ENCODE measurements at regions not wholly inside any gene's neighbourhood (a gene's known extent, or its start where the extent isn't known, plus 50 kb on each side); places are given as distances from the start of the nearest gene placed in this dataset.

DNA sequence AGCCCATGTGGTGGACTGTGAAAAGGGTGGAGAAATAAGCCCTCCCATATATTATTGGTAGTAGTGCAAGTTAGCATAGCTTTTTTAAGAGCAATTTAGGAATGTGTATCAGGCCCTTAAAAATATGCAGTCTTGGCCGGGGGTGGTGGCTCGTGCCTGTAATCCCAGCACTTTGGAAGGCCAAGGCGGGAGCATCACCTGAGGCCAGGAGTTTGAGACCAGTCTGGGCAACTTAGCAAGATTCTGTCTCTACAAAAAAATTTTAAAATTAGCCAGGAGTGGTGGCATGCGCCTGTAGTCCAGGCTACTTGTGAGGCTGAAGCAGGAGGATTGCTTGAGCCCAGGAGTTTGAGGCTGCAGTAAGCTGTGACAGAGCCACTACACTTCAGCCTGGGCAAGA, 64.2 kb upstream of the BCAT1 start:
- dilution Hi-C loops (cut with MboI; ENCODE audit: extremely low pct_ligation_motif_present, low sequenced_read_pairs), result no loop called here
- no peak for DNase-seq (ENCODE audit: low read depth, low spot score)
- FAIRE-seq, result no peak
- Histone ChIP-seq H3K4me3 (ENCODE audit: control insufficient read depth in 2 of 3, extremely low read depth in 1 of 3, insufficient read depth in 2 of 3, low read depth in 1 of 3, low read length in 3 of 3) (no peak overlapping the region), H3K4me2 (ENCODE audit: control insufficient read depth, extremely low read depth, insufficient read depth, low read depth, low read length) (no peak overlapping the region), H3K9me3 (ENCODE audit: control insufficient read depth, low read depth, low read length) (no peaks in the 10 kb centered on the region), H3K9ac (ENCODE audit: control insufficient read depth, extremely low read depth, insufficient read depth, low read length) (no peak overlapping the region), H3K4me1 (ENCODE audit: control insufficient read depth, extremely low read depth, insufficient read depth, low read length) (no peaks in the 10 kb centered on the region), H3K36me3 (ENCODE audit: control insufficient read depth in 2 of 2, extremely low read depth in 1 of 2, insufficient read depth in 2 of 2, low read length in 2 of 2) (no peaks in the 10 kb centered on the region), H3K27me3 (ENCODE audit: control insufficient read depth, extremely low read depth, insufficient read depth, low read length) (no peaks in the 10 kb centered on the region), H3K27ac (ENCODE audit: control insufficient read depth, insufficient read depth, low read length) (no peak overlapping the region), H2AFZ (ENCODE audit: control insufficient read depth, low read length) (no peak overlapping the region), H3K9me1 (ENCODE audit: control insufficient read depth, extremely low read depth, insufficient read depth, low read length) (no peaks in the 10 kb centered on the region), H4K20me1 (ENCODE audit: control insufficient read depth, extremely low read depth, insufficient read depth, low read length) (no peaks in the 10 kb centered on the region), H3K79me2 (ENCODE audit: control insufficient read depth, insufficient read depth, low read length) (no peaks in the 10 kb centered on the region)
- TF ChIP-seq, protein P1, sequence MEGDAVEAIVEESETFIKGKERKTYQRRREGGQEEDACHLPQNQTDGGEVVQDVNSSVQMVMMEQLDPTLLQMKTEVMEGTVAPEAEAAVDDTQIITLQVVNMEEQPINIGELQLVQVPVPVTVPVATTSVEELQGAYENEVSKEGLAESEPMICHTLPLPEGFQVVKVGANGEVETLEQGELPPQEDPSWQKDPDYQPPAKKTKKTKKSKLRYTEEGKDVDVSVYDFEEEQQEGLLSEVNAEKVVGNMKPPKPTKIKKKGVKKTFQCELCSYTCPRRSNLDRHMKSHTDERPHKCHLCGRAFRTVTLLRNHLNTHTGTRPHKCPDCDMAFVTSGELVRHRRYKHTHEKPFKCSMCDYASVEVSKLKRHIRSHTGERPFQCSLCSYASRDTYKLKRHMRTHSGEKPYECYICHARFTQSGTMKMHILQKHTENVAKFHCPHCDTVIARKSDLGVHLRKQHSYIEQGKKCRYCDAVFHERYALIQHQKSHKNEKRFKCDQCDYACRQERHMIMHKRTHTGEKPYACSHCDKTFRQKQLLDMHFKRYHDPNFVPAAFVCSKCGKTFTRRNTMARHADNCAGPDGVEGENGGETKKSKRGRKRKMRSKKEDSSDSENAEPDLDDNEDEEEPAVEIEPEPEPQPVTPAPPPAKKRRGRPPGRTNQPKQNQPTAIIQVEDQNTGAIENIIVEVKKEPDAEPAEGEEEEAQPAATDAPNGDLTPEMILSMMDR (optimal IDR thresholded peaks at IDR 0.05 in 1 of 3, IDR thresholded peaks at IDR 0.05 in 1 of 3, conservative IDR thresholded peaks at IDR 0.05 in 1 of 3; ENCODE audit: extremely low read depth in 1 of 3, insufficient read depth in 2 of 3, low read length in 3 of 3), result no peak
- no peak for TF ChIP-seq EZH2 (IDR thresholded peaks at IDR 0.05; ENCODE audit: low read length)

DNA sequence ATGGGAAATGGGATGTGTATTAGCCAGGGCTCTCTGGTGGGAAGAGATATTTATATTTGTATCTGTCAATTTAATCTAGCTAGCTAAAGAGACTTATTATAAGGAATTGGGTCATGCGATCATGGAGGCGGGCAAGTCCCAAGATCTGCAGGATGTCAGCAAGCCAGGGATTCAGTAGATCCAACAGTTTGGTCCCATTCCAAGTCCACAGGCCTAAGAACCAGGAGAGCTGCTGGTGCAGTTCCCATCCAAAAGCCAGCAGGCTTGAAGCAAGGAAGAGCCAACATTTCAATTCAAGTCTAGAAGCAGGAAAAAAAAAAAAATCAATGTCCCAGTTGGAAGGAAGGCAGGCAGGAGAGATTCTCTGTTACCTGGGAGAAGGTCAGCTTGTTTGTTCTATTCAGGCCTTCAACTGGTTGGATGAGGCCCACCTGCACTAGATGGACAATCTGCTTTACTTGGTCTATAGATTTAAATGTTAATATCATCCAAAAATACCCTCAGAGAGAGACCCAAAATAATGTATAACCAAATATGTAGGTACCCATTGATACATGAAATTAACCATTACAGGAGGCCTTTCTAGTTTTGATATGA, 60.7 kb upstream of the BCAT1 start:
- FAIRE-seq (no peak), DNase-seq (ENCODE audit: low read depth, low spot score) (no peak)
- no peak overlapping the region for H3K4me3 ChIP-seq (ENCODE audit: control insufficient read depth in 2 of 3, extremely low read depth in 1 of 3, insufficient read depth in 2 of 3, low read depth in 1 of 3, low read length in 3 of 3)
- no peaks in the 10 kb centered on the region for H3K36me3 ChIP-seq (ENCODE audit: control insufficient read depth in 2 of 2, extremely low read depth in 1 of 2, insufficient read depth in 2 of 2, low read length in 2 of 2)
- H3K9me3 ChIP-seq (ENCODE audit: control insufficient read depth, low read depth, low read length), result no peaks in the 10 kb centered on the region
- no peak overlapping the region for H2AFZ ChIP-seq (ENCODE audit: control insufficient read depth, low read length)
- no peaks in the 10 kb centered on the region for H4K20me1 ChIP-seq (ENCODE audit: control insufficient read depth, extremely low read depth, insufficient read depth, low read length)
- dilution Hi-C loops (cut with MboI; ENCODE audit: extremely low pct_ligation_motif_present, low sequenced_read_pairs), result no loop called here
- no peak for TF ChIP-seq EZH2 (IDR thresholded peaks at IDR 0.05; ENCODE audit: low read length)
- TF ChIP-seq, protein P1 (optimal IDR thresholded peaks at IDR 0.05 in 1 of 3, IDR thresholded peaks at IDR 0.05 in 1 of 3, conservative IDR thresholded peaks at IDR 0.05 in 1 of 3; ENCODE audit: extremely low read depth in 1 of 3, insufficient read depth in 2 of 3, low read length in 3 of 3), result no peak
- H3K27me3 ChIP-seq (ENCODE audit: control insufficient read depth, extremely low read depth, insufficient read depth, low read length), result no peaks in the 10 kb centered on the region
- no peak overlapping the region for H3K27ac ChIP-seq (ENCODE audit: control insufficient read depth, insufficient read depth, low read length)
- H3K9me1 ChIP-seq (ENCODE audit: control insufficient read depth, extremely low read depth, insufficient read depth, low read length), result no peaks in the 10 kb centered on the region
- H3K4me2 ChIP-seq (ENCODE audit: control insufficient read depth, extremely low read depth, insufficient read depth, low read depth, low read length), result no peak overlapping the region
- no peak overlapping the region for H3K9ac ChIP-seq (ENCODE audit: control insufficient read depth, extremely low read depth, insufficient read depth, low read length)
- H3K79me2 ChIP-seq (ENCODE audit: control insufficient read depth, insufficient read depth, low read length), result no peaks in the 10 kb centered on the region
- no peaks in the 10 kb centered on the region for H3K4me1 ChIP-seq (ENCODE audit: control insufficient read depth, extremely low read depth, insufficient read depth, low read length)

Data from keratinocyte (primary cell).